HEK293T (cell line): ENCODE measurements at regions not wholly inside any gene's neighbourhood (a gene's known extent, or its start where the extent isn't known, plus 50 kb on each side); places are given as distances from the start of the nearest gene placed in this dataset.

Experiments
- CTCF ChIA-PET: fragments of 350-600 bp; formaldehyde crosslinking; extraction: SDS; loops from one replicate; lab custom pipeline; 2021; ENCODE audit warnings: antibody characterized with exemption, inconsistent platforms; lab: Yijun Ruan, JAX
- POLR2A ChIA-PET: fragments of 350-600 bp; formaldehyde crosslinking; extraction: SDS; loops from one replicate; lab custom pipeline; 2020; ENCODE audit warnings: antibody characterized with exemption, inconsistent platforms; lab: Yijun Ruan, JAX
- DNase-seq: peaks from one replicate; pipeline ENCODE4 v3.0.0; 2012; ENCODE audit warnings: mixed read lengths; ENCODE audit errors: extremely low spot score
- ARNT ChIP-seq: fragments of 450-650 bp; IDR thresholded peaks from 2 replicates; pipeline ENCODE4 v1.6.1; 2017; ENCODE audit warnings: mild to moderate bottlenecking
- BHLHE40 ChIP-seq: fragments of 450-650 bp; IDR thresholded peaks from 2 replicates; pipeline ENCODE4 v1.6.1; 2016; ENCODE audit warnings: mild to moderate bottlenecking, moderate library complexity, borderline replicate concordance
- CTBP1 ChIP-seq: fragments of 450-650 bp; IDR thresholded peaks from 2 replicates; pipeline ENCODE4 v1.6.1; 2016; ENCODE audit warnings: borderline replicate concordance
- ELF4 ChIP-seq: fragments of 450-650 bp; IDR thresholded peaks from 2 replicates; pipeline ENCODE4 v1.6.1; 2017; ENCODE audit warnings: antibody characterized with exemption
- FOXA1 ChIP-seq: fragments of 450-650 bp; IDR thresholded peaks from 2 replicates; pipeline ENCODE4 v1.6.1; 2016; ENCODE audit warnings: mild to moderate bottlenecking
- FOXK2 ChIP-seq: fragments of 450-650 bp; IDR thresholded peaks from 2 replicates; pipeline ENCODE4 v1.6.1; 2016; ENCODE audit warnings: mild to moderate bottlenecking
- FOXM1 ChIP-seq: fragments of 450-650 bp; IDR thresholded peaks from 2 replicates; pipeline ENCODE4 v1.6.1; 2017; ENCODE audit warnings: mild to moderate bottlenecking, borderline replicate concordance
- HDGF ChIP-seq: fragments of 450-650 bp; IDR thresholded peaks from 2 replicates; pipeline ENCODE4 v1.6.1; 2017; ENCODE audit warnings: antibody characterized with exemption, borderline replicate concordance
- L3MBTL2 ChIP-seq: fragments of 450-650 bp; conservative IDR thresholded peaks from 2 replicates; pipeline ENCODE4 v1.6.1; 2016; ENCODE audit warnings: mild to moderate bottlenecking
- LEF1 ChIP-seq: fragments of 450-650 bp; IDR thresholded peaks from 2 replicates; pipeline ENCODE4 v1.6.1; 2017; ENCODE audit warnings: mild to moderate bottlenecking, borderline replicate concordance
- NFRKB ChIP-seq: fragments of 450-650 bp; IDR thresholded peaks from 2 replicates; pipeline ENCODE4 v1.6.1; 2016; ENCODE audit warnings: mild to moderate bottlenecking, moderate library complexity
- SP1 ChIP-seq: fragments of 450-650 bp; IDR thresholded peaks from 2 replicates; pipeline ENCODE4 v1.6.1; 2017
- SUZ12 ChIP-seq: fragments of 450-650 bp; IDR thresholded peaks from 2 replicates; pipeline ENCODE4 v1.6.1; 2016; ENCODE audit warnings: mild to moderate bottlenecking
- TARDBP ChIP-seq: fragments of 450-650 bp; IDR thresholded peaks from 2 replicates; pipeline ENCODE4 v1.6.1; 2016
- ZNF384 ChIP-seq: fragments of 450-650 bp; IDR thresholded peaks from 2 replicates; pipeline ENCODE4 v1.6.1; 2016
- TF ChIP-seq, protein P1 (sequence below): fragments of 450-650 bp; IDR thresholded peaks from 2 replicates; pipeline ENCODE4 v1.6.1; 2016

DNA sequence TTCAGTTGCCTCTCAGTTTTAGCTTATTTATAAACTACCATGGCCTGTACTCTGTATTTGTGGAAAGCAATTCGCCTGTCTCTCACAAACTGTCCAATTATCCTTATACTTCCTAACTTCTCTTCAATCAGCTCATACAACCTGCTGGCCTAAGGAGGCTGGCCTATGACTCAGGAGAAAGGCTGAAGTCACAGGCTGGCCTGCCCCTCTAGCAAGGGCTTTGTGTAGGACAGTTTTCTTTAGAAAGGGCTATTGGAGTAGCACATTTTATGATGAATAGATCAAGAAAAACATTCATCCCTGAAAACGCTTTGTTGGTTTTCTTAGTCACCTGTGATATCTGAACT, 988.7 kb upstream of the ARRDC3 start:
- ChIA-PET POLR2A (no interaction called here), CTCF (no interaction called here)
- DNase-seq = no peak
- no peak for TF ChIP-seq HDGF
- TF ChIP-seq, protein P1, sequence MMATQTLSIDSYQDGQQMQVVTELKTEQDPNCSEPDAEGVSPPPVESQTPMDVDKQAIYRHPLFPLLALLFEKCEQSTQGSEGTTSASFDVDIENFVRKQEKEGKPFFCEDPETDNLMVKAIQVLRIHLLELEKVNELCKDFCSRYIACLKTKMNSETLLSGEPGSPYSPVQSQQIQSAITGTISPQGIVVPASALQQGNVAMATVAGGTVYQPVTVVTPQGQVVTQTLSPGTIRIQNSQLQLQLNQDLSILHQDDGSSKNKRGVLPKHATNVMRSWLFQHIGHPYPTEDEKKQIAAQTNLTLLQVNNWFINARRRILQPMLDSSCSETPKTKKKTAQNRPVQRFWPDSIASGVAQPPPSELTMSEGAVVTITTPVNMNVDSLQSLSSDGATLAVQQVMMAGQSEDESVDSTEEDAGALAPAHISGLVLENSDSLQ = no peak
- TF ChIP-seq TARDBP = no peak
- TF ChIP-seq ZNF384 = no peak
- no peak for TF ChIP-seq LEF1
- no peak for TF ChIP-seq FOXM1
- no peak for TF ChIP-seq SUZ12
- no peak for TF ChIP-seq NFRKB
- no peak for TF ChIP-seq FOXA1
- TF ChIP-seq CTBP1 = no peak
- no peak for TF ChIP-seq SP1
- no peak for TF ChIP-seq L3MBTL2
- no peak for TF ChIP-seq FOXK2
- TF ChIP-seq ELF4 = no peak
- no peak for TF ChIP-seq BHLHE40
- TF ChIP-seq ARNT = no peak

DNA sequence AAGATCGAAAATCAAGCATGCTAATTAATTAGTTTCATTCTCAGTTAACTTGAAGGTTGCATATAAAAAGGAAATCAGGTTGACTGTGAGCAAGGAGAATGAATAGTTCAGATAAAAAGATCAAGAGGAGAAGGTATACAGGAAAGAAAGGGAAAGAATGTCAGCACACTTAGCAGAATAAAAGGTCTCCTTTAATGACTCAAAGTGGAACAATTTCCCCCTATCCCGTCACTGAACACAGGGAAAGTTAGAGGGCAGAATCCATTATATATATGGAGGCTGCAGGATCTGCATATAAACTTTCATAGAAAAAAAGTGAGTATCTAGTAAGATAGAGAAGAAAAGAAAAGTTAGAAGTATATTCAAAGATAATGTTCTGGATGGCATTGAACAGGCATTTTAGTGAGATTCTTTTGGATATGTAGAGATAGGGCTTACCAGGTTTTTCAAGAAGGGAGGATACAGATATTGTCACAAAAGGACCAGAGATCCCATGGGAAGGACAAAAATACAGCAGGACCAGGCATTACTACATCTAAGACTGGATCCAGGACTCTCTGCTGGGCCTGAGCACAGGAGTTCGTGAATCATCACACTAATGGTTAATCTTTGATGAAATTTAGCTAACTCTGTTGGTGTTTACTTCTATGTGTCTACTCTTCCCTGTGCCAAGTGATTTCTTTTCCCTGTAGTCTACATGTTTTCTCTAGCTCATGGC, 988.2 kb upstream of the ARRDC3 start:
- POLR2A ChIA-PET = no interaction called here
- CTCF ChIA-PET = no interaction called here
- no peak for DNase-seq
- no peak for TF ChIP-seq ZNF384
- TF ChIP-seq, protein P1 = no peak
- no peak for TF ChIP-seq FOXK2
- no peak for TF ChIP-seq ELF4
- TF ChIP-seq L3MBTL2 = no peak
- no peak for TF ChIP-seq CTBP1
- no peak for TF ChIP-seq LEF1
- no peak for TF ChIP-seq TARDBP
- no peak for TF ChIP-seq FOXM1
- no peak for TF ChIP-seq HDGF
- no peak for TF ChIP-seq BHLHE40
- no peak for TF ChIP-seq NFRKB
- no peak for TF ChIP-seq FOXA1

DNA sequence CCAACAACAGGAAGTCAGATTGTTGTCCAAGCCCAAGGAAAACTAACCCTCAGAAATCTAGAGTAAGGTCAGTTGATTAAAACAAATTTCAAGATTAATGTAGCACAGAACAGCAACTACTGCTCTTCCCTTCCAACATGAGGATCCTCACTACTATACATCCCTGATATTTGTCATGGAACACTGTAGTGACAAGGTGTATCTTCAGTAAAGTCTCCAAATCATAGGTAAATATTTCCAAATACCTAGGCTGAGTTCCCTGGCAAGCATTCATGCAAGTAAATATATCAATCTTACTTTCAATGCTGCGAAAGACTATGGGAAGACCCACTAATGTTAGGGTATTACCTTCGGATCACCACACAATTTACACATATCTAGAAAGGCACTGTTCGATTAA, 986.9 kb upstream of the ARRDC3 start:
- TF ChIP-seq SP1 = no peak
- TF ChIP-seq TARDBP = no peak
- no peak for TF ChIP-seq CTBP1
- TF ChIP-seq FOXK2 = no peak
- no peak for TF ChIP-seq NFRKB
- no peak for TF ChIP-seq LEF1
- TF ChIP-seq ZNF384 = no peak
- TF ChIP-seq BHLHE40 = no peak
- TF ChIP-seq FOXM1 = no peak
- no peak for TF ChIP-seq ARNT
- TF ChIP-seq ELF4 = no peak
- TF ChIP-seq L3MBTL2 = no peak
- TF ChIP-seq, protein P1 = no peak
- TF ChIP-seq FOXA1 = no peak
- ChIA-PET POLR2A (no interaction called here), CTCF (no interaction called here)
- DNase-seq = no peak

GRCh38 chr5:92369587-92369986, 986.5 kb upstream of the ARRDC3 start:
- ChIA-PET POLR2A (no interaction called here), CTCF (no interaction called here)
- DNase-seq = no peak
- TF ChIP-seq NFRKB = no peak
- no peak for TF ChIP-seq LEF1
- TF ChIP-seq HDGF = no peak
- TF ChIP-seq ELF4 = no peak
- no peak for TF ChIP-seq ZNF384
- TF ChIP-seq BHLHE40 = no peak
- no peak for TF ChIP-seq CTBP1
- no peak for TF ChIP-seq L3MBTL2
- TF ChIP-seq SUZ12 = no peak
- no peak for TF ChIP-seq ARNT
- TF ChIP-seq, protein P1 = no peak

DNA sequence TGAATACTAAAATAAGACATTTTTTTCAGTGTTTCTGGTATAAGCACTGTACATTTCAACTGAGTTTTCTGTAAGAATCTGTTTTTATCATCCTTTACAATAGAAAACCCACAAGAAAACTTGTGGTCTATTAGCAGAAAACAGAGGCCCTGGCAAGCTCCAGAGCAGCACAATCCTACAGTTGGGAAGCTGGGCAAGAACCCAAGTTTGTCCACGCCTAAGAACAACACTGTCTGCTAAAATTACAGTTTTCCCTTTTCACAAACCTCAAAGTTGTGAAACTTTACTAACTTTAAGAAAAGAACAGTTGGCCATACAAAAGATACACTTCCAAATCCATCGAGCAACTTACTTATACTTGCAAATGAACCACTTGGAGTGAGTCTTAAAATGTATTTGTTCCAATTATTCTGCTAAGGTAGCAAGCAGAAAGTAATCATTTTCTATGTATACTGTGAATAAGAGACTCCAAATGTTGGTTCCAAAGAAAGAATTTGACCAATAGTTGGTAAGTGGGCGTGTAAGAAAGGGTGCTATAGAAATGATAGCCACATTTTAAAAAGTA, 982.0 kb upstream of the ARRDC3 start:
- ChIA-PET CTCF (no interaction called here), POLR2A (no interaction called here)
- no peak for TF ChIP-seq ELF4
- TF ChIP-seq SP1 = no peak
- TF ChIP-seq, protein P1 = no peak
- no peak for TF ChIP-seq ARNT
- TF ChIP-seq ZNF384 = no peak
- TF ChIP-seq TARDBP = no peak
- no peak for TF ChIP-seq FOXK2
- no peak for TF ChIP-seq CTBP1
- no peak for TF ChIP-seq SUZ12
- no peak for TF ChIP-seq FOXM1
- no peak for TF ChIP-seq LEF1
- no peak for TF ChIP-seq L3MBTL2
- TF ChIP-seq HDGF = no peak
- TF ChIP-seq BHLHE40 = no peak
- no peak for TF ChIP-seq FOXA1
- TF ChIP-seq NFRKB = no peak

More for the DNA sequence above, 982.0 kb upstream of the ARRDC3 start:
- DNase-seq = no peak
